HL-60/S4 (cell line): ENCODE measurements at regions not wholly inside any gene's neighbourhood (a gene's known extent, or its start where the extent isn't known, plus 50 kb on each side); places are given as distances from the start of the nearest gene placed in this dataset.

ENCODE experiments used
- in situ Hi-C: fragments of 300-500 bp; cut with MboI; formaldehyde crosslinking; loops from 2 replicates; pipeline ENCODE4 v1.14.3; 2022; ENCODE audit warnings: low sequenced_read_pairs

DNA sequence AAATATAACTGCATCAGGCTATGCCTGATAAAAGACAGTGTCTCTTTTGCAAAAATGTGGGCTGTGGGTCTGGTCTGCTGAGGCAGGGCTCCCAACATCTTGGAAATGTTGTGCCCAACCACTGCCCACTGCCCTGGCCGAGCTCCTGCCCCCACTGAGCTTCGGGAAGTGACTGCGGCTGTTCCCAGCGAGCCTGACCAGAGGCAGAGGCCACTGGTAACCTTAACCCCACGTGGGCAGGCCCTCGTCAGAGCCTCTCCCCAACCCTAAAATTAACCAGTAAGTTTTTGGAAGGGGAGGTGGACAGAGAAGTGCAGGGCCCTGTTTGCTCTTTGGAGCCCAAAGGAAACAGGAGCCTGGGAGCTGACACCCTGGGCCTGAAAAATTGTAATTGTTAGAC is 225.9 kb downstream of the MAFB start:
- in situ Hi-C loops: no loop called here

DNA sequence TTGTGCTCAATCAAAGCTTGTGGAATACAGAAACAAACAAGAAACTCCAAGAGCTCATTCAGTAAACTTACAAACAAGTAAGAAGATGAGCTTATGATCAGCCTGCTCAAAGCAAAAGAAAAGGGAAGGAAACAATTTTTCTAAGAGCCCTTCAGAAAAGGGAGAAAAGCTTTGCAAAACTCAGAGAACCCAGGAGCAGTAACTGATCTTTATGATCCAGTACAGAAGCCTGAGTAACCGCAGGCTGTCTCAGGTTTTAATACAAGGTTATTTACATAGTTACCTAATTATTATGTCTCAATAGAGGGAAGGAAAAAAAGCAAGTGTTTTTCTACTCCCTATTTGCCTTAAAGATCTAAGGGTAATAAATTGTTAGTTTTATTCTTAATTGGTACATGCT is 226.5 kb downstream of the MAFB start:
- in situ Hi-C loops: no loop called here

DNA sequence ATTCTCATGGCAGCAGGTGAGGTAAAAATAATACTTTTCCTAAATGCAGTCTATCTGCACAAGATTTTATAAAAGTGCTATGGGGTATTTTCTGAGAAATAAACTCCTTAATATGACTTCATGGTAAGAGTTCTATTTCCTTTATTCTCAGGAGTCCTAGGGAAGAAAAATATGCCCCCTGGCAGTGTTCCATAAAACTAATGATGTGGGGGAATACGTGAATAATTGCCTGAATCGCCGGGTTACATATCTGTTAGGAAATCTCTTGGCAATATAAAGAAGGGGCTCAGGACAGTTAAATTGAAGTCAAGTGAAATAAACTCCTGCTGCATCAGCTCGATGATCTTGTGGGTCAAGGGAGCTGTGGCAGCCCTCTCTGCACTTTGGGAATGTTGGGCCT is 229.7 kb downstream of the MAFB start:
- in situ Hi-C loops: no loop called here

DNA sequence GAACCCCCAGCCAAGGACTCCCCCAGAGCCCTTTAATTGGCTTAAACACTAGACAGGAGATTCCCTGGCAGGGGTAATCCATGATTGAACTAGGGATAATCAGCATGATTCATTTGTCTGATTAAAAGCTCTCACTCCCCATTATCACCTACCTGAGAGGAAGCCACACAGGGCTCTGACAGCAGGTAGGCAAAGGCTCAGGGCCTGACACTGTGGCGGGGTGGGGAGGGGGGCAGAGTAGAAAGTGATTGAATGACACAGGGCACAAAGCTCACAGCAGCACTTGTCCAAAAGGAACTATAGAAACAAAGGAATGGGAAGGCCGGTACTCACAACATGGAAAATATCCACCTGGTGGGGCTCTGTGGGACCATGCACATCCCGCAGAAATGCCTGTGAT is 231.6 kb downstream of the MAFB start:
- in situ Hi-C loops: no loop called here

DNA sequence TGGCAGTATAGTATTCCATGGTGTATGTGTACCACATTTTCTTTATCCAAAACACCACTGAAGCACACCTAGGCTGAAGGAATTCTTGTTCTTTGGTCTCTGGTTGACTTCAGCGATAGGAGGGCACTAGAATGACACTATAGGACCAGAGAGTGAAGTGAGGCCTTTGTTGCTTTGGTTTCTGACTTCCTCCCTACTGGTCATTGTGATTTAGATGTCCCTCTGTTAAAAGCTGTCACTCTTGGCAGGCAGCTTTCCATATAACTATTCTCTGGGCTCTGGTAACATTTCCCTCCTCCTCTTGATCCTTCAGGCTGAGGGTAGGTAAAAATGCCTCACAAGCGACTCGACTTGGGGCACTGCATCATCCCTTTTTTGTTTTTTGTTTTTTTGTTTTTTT is 236.3 kb downstream of the MAFB start:
- in situ Hi-C loops: no loop called here

DNA sequence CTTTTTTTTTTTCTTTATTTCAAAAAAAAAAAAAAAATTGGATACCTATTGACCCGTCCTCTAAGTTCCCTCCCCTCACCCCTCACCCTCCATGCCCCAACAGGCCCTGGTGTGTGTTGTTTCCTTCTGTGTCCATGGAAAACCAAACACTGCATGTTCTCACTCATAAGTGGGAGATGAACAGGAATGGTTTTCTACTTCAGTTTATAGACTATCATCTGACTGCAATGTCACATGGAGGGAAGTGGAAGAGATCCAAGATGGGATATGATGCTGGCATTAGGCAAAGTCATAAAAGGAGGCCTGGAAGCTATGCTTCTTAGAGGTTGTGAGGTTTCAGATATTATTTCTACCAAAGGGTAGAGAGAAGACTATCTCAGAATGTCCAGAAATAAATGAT is 237.5 kb downstream of the MAFB start:
- in situ Hi-C loops: no loop called here

DNA sequence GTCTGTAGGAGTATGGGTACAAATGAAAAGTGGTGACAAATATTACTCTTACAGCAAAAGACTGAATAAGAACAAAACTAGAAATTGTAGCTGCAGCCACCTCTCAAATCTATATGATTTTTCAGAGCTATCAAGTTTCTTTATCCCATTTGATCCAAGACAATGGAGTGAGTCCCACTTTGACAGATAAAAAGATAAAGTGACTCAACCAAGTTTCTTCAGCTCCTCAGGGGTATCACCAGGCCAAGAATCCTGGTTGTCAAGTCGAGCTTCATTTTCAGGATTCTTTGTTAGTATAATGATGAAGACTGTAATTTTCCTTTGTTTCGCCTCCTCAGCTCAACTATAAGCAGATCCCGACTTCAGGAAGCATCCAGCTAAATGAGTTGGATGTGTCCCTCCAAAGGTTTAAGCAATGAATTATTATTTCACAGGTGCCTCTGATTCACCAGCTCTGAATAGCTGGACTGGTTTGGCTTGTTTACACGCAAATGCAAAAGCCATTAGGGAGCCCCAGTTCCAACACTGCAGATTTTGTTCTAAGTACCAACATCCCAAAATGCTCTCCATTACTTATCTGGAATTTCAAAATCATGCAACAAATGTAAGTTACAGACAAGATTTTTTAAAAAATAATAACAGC is 238.9 kb downstream of the MAFB start:
- in situ Hi-C loops: no loop called here

DNA sequence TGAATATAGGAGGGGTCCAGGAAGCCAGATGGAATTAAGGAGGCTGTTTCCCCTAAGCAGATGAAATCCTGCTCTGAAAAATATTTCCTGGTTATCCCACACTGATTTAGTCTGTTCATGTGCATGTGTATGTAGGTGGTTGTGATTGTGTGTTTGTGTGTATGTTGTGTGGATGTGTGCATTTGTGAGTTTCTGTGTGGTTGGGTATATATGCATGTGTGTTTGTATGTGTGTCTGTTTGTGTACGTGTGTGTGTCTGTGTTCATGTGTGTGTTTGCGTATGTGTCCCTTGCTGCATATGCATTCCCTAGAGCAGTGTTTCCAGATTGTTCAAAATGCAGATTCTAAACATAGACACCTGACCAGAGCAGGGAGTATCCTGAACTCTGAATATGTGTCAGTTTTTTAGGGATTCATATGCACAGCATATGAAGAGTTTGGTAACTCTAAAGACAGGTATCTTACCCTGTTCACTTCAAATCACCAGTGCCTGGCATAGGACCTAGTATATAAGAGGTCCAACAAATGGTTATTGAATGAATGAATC is 239.8 kb downstream of the MAFB start:
- in situ Hi-C loops: no loop called here

DNA sequence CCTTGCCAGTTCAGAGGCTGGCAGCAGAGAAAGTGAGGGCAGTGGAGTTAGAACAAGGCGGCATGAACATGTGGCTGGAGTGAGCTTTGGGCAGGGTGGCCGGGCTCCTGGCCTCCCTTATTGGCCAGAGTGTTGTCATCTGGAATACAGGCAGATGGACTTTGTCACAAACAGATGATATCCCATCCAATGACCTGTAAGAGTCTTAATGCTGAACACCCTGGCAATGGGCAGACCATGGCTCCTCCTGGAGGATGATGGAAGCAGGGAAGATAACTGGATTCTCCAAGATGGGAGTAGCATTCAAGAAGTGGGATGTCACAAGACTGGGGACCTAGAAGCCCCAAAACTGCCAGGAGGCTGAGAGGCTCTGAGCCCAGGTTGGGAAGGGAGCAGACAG is 242.1 kb downstream of the MAFB start:
- in situ Hi-C loops: no loop called here

DNA sequence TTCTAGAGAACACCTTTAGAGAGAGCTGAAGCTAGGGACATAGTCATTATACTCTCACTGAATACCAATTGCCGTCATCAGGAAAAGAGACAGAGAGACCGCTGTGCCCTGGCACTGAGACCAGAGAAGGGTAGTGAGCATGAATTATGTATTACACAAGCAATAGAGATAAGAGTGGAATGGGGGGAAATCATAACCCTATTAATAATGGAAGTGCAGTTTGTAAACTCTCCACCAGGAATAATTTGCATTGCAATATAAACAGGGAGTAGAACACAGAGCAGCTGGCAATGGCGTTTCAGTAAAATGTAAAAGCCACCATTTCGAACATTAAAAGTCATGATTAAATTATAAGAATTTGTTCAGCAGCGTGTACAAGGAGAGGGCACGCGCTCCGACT is 244.5 kb downstream of the MAFB start:
- in situ Hi-C loops: no loop called here

DNA sequence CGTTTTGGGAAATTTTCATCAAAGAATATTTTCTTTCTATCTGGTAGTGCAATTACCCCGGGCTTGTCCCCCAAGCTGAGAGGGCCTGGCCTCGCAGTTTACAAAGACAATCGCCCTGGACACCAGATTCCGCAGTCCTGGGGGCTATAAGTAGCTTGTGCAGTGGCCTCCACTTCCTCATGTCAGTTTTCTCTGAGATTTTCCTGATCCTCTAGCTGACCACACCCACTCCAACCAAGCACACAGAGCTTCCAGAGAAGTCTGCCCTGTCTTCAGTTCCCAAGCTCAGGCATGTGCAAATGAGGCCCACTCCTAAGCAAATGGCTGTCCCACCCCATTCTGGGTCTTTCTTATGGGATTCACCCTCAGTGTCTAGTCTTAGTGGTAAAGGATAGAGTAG is 245.3 kb downstream of the MAFB start:
- in situ Hi-C loops: no loop called here

DNA sequence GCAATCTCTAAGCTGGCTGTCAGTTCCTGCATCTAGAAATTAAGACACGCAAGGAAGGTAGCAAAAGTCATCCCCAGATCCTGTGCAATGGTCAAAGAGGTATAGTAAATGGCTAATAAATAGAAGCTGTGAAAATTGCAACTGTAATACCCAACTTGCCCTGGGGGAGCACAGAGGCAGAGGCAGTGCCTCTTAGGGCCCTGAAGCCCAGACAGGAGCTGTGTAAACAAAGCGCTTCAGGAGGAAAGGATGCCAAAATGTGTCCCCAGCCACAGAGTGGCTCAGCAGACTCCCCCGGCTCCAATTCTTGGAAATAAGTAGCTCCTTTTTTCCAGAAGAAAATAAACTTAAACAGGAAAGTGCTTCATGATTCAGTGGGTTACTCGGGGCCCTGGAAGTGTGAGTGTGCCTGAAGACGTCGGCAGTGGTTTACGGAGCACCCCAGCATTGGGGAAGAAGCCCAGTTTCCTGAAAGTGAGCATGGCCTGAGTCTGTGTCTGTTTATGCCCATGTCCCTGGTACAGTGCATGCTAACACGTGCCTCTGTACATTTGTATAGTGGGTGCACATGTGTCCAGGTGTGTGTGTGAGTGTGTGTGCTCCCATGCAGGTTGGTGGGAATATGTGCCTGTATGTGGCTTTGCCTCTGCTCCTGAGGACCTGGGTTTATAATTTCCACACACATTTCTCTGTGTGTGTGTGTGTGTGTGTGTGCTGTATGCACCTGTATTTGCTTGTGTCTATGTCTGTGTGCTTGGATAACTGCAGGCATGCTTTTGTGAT is 246.7 kb downstream of the MAFB start:
- in situ Hi-C loops: no loop called here

DNA sequence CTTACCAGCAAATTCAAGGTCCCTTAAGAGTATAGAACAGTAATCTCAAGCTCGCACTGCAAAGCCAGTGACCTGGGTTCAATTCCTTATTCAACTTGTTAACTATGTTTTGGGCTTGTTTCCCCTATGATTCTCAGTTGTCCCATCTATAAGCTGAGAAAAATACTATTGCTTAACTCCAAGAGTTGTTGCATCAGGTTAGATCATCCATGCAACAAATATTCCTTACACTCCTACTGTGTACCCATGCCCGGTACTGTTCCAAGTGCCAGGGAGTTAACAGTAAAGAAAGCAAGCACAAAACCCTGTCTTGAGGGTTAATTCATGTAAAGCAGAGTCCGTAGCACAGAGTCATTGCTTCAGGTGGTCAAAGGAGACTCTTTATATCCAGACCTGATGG is 247.3 kb downstream of the MAFB start:
- in situ Hi-C loops: no loop called here

DNA sequence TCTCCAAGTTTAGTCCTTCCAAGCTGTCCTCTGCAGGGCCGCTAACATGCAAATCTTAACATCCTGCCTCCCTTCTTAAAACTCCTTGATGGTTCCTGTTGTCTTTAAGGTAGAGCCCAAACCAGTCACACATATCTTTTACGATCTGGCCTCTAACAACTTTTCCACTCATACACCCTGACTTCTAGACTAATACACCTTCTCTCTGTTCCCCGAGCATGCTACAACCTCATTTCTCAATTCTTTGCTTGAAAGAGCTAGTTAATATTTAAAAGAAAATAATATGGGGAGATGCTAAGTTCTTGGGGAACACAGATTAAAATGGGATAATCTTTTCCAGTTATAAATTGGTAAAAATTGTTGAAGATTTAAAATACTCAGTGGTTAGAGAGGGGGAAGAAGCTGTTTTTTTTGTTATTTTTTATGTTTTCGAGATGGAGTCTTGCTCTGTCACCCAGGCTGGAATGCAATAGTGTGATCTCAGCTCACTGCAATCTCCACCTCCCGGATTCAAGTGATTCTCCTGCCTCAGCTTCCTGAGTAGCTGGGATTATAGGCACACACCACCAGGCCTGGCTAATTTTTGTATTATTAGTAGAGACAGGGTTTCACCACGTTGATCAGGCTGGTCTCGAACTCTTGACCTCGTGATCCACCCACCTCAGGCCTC is 250.7 kb downstream of the MAFB start:
- in situ Hi-C loops: no loop called here

DNA sequence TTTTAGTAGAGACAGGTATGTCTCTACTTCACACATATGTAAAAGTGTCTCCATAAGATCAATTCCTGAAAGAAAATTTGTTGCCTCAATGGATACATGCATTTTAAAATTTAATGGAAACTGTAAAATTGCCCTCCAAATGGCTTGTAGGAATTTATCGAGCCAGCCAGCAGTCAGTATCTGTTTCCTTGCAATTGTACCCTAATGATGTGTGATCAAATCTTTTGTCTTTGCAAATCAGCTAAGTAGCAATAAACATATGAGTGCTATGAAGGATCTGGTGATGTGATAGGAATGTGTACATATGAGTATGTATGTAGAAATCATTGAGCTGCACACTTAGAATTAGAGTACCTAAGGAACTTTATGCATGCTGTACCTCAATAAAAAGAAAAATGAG is 253.0 kb downstream of the MAFB start:
- in situ Hi-C loops: no loop called here

DNA sequence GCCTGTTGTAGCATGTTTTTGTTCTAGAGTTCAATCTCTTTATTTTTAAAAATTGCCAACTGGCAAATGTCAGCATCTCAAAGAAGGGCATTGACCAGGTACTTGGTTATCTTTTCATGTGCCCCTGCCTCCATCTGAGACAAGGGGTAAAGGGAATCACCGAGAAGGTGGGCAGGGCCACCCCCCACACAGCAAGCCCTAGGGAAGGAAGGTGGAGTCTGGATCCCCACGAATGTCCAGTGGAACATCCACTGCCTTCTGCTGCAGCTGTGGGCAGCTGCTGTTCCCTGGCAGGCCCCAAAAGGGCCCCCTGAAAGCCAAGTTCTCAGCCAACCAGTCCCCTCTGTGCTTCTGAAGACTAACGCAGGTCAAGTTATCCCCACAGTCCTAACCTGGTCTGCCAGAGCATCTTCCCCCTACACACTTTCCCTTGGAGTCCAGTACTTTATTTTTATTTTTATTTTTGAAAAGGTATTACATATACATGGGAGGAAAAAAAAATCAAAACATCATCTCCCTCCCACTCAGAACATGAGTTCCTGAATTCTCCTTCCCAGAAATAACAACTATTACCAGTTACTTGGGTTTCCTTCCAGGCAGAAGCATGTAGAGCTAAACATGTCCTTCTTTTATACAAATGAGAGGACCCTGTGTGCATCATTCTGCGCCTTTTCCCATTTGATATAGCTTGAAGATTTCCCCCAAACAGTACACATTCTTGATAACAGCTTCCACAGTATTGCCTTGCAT is 253.7 kb downstream of the MAFB start:
- in situ Hi-C loops: no loop called here

DNA sequence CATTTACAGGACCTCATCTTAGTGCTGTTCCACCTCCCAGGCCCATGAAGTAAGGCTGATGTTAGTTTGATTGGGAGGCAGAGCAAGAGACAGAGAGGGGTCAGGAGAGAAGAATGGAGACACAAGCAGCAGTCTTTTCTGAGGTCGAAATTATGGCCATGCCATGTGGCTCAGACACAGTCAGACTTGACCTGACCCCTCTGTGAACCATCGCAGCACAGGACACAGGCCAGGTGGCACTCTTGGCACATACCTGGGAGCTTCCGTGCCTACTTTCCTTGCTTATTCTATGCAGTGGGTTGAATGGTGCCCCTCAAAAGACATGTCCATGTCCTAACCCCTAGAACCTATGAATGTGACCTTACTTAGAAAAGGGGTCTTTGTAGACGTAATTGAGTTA is 254.9 kb downstream of the MAFB start:
- in situ Hi-C loops: no loop called here

DNA sequence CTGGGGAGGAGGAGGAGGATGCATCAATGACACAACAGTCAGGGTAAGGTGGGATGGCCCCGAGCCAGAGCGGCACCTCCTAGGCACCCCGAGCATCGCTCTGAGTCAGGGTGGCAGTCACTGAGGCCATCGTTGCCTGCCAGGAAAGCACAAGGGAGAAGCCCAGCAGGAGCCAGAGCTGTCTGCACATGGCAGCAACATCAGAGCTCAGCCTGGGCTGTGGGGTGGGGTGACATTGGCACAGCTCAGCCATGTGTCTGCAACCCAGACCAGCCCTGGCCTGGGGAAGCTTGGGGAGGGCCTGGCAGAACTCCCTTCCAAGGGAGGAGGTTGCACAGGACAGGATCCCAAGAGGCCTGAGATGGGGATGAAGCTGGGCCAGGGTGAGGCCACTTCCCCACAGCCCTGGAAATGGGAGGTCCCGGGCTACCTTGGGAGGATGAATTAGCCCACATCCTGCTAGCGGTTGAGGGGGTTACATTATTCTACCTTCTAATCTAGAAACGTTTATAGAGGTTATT is 255.6 kb downstream of the MAFB start:
- in situ Hi-C loops: no loop called here

DNA sequence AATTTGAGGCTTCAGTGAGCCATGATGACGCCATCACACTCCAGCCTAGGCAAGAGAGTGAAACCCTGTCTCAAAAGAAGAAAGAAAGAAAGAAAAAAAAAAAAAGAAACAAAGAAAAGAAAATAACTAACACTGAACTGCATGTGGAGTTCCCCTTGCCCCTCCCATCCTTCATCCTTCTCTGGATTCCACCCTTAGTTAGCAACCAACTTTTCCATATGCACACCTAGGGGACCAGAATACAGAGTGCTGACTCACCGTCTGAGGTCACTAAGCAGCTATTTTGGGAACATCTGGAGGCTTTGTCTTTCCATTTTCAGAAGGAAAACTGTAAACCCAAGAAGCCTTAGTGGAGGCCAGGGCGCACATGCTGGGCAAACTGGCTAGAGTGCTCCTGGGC is 257.4 kb downstream of the MAFB start:
- in situ Hi-C loops: no loop called here

DNA sequence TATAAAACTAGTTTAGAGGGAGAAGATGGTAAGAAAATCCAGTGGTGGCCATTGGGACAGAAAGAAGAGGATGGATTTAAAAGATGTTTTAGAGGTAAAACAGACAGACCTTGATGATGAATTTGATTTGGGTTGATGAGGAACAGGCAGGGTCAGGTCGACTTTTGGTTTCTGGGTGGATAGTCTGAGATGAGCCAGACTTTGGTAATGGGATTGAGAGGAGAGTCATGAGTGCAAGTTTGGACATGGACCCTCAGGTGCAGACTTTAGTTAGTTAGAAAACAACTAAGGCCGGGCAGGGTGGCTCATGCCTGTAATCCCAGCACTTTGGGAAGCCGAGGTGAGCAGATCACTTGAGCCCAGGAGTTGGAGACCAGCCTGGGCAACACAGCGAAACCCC is 257.9 kb downstream of the MAFB start:
- in situ Hi-C loops: no loop called here

DNA sequence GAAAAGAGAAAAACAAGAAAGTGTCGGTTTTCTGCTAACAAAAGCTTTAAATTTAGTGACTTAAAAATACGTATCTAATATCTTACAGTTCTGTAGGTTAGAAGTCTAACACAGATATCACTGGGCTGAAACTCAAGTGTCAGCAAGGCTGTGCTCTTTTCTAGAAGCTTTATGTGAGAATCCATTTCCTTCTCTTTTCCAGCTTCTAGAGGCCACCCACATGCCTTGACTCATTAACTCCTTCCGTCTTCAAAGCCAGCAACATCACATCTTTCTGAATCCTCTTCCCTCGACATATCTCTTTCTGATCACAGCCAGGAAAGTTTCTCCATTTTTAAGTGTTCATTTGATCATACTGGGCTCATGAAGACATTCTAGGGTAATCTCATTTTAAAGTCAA is 262.0 kb downstream of the MAFB start:
- in situ Hi-C loops: no loop called here
